ENCODE measurements at regions not wholly inside any gene's neighbourhood (a gene's known extent, or its start where the extent isn't known, plus 50 kb on each side); places are given as distances from the start of the nearest gene placed in this dataset.

GRCh38 chr10:105968666-105969065 lies 1195.8 kb downstream of the SORCS1 start:
- TF ChIP-seq JUN (IDR thresholded peaks at IDR 0.05; ENCODE audit: borderline replicate concordance, insufficient read depth, insufficient read length, low read depth), result no peak
- no peak for TF ChIP-seq CTCF (IDR thresholded peaks at IDR 0.05; ENCODE audit: extremely low read depth in 1 of 2, insufficient read depth in 1 of 2, low read depth in 1 of 2, low read length in 2 of 2)
- TF ChIP-seq EZH2 (IDR thresholded peaks at IDR 0.05; ENCODE audit: borderline replicate concordance, low read depth, low read length, severe bottlenecking), result no peak
- TF ChIP-seq GATA2 (IDR thresholded peaks at IDR 0.05; ENCODE audit: insufficient read depth, insufficient read length, low read depth, low read length), result no peak
- TF ChIP-seq FOS (IDR thresholded peaks at IDR 0.05; ENCODE audit: borderline replicate concordance, insufficient read depth, low read length), result no peak
- TF ChIP-seq MYC (IDR thresholded peaks at IDR 0.05; ENCODE audit: low read depth, low read length), result no peak
- no peak for TF ChIP-seq POLR2A (IDR thresholded peaks at IDR 0.05; ENCODE audit: low read depth, low read length)
- no peaks in the 10 kb centered on the region for H4K20me1 ChIP-seq (replicated peaks; ENCODE audit: control insufficient read depth, extremely low read depth, insufficient read depth, low read length)
- no peak overlapping the region for H3K9ac ChIP-seq (replicated peaks; ENCODE audit: extremely low read depth, insufficient read depth, low read length)
- no peak overlapping the region for H2AFZ ChIP-seq (ENCODE audit: low read depth, low read length)
- no peaks in the 10 kb centered on the region for H3K9me3 ChIP-seq (replicated peaks; ENCODE audit: control insufficient read depth, insufficient read depth, low read length)
- H3K4me1 ChIP-seq (ENCODE audit: control insufficient read depth, extremely low read depth, insufficient read depth, low read length), result no peaks in the 10 kb centered on the region
- intact Hi-C loops (cut with micrococcal nuclease) (no loop called here), dilution Hi-C loops (cut with MboI; ENCODE audit: extremely low pct_ligation_motif_present, low sequenced_read_pairs) (no loop called here)
- H3K79me2 ChIP-seq (ENCODE audit: control insufficient read depth, insufficient read depth, low read length), result no peaks in the 10 kb centered on the region
- ChIA-PET CTCF (no interaction called here), POLR2A (no interaction called here)
- BruUV-seq (replicated peaks), result no TSS peak
- DNase-seq (ENCODE audit: low read depth, low spot score), result no peak
- no peak for FAIRE-seq
- H3K9me1 ChIP-seq (replicated peaks; ENCODE audit: control insufficient read depth, extremely low read depth, insufficient read depth, low read length), result no peaks in the 10 kb centered on the region
- H3K4me3 ChIP-seq (replicated peaks in 1 of 3; ENCODE audit: insufficient read depth in 1 of 3, low read depth in 1 of 3, low read length in 3 of 3), result no peak overlapping the region
- no peak overlapping the region for H3K27ac ChIP-seq (ENCODE audit: insufficient read depth, low read depth, low read length)
- no peaks in the 10 kb centered on the region for H3K36me3 ChIP-seq (ENCODE audit: control insufficient read depth in 2 of 2, extremely low read depth in 1 of 2, insufficient read depth in 2 of 2, low read length in 2 of 2)
- H3K27me3 ChIP-seq (ENCODE audit: control insufficient read depth in 2 of 2, insufficient read depth in 2 of 2, low read length in 2 of 2), result no peaks in the 10 kb centered on the region
- H3K4me2 ChIP-seq (ENCODE audit: insufficient read depth, low read length), result no peak overlapping the region

GRCh38 chr10:105967256-105967655 lies 1197.2 kb downstream of the SORCS1 start:
- intact Hi-C loops (cut with micrococcal nuclease) (no loop called here), dilution Hi-C loops (cut with MboI; ENCODE audit: extremely low pct_ligation_motif_present, low sequenced_read_pairs) (no loop called here)
- H3K9me3 ChIP-seq (replicated peaks; ENCODE audit: control insufficient read depth, insufficient read depth, low read length), result no peaks in the 10 kb centered on the region
- H3K9me1 ChIP-seq (replicated peaks; ENCODE audit: control insufficient read depth, extremely low read depth, insufficient read depth, low read length), result no peaks in the 10 kb centered on the region
- H4K20me1 ChIP-seq (replicated peaks; ENCODE audit: control insufficient read depth, extremely low read depth, insufficient read depth, low read length), result no peaks in the 10 kb centered on the region
- no peak for TF ChIP-seq JUN (IDR thresholded peaks at IDR 0.05; ENCODE audit: borderline replicate concordance, insufficient read depth, insufficient read length, low read depth)
- TF ChIP-seq GATA2 (IDR thresholded peaks at IDR 0.05; ENCODE audit: insufficient read depth, insufficient read length, low read depth, low read length), result no peak
- no peak for TF ChIP-seq MAX (IDR thresholded peaks at IDR 0.05; ENCODE audit: insufficient read depth, insufficient read length)
- no peak for TF ChIP-seq POLR2AphosphoS5 (IDR thresholded peaks at IDR 0.05; ENCODE audit: insufficient read depth, low read depth, low read length)
- TF ChIP-seq EZH2 (IDR thresholded peaks at IDR 0.05; ENCODE audit: borderline replicate concordance, low read depth, low read length, severe bottlenecking), result no peak
- TF ChIP-seq MYC (IDR thresholded peaks at IDR 0.05; ENCODE audit: low read depth, low read length), result no peak
- TF ChIP-seq FOS (IDR thresholded peaks at IDR 0.05; ENCODE audit: borderline replicate concordance, insufficient read depth, low read length), result no peak
- TF ChIP-seq CTCF (IDR thresholded peaks at IDR 0.05; ENCODE audit: extremely low read depth in 1 of 2, insufficient read depth in 1 of 2, low read depth in 1 of 2, low read length in 2 of 2), result no peak
- TF ChIP-seq POLR2A (IDR thresholded peaks at IDR 0.05; ENCODE audit: low read depth, low read length), result no peak
- no peak overlapping the region for H2AFZ ChIP-seq (ENCODE audit: low read depth, low read length)
- no TSS peak for BruUV-seq (replicated peaks)
- ChIA-PET POLR2A (no interaction called here), CTCF (no interaction called here)
- no peaks in the 10 kb centered on the region for H3K36me3 ChIP-seq (ENCODE audit: control insufficient read depth in 2 of 2, extremely low read depth in 1 of 2, insufficient read depth in 2 of 2, low read length in 2 of 2)
- H3K4me1 ChIP-seq (ENCODE audit: control insufficient read depth, extremely low read depth, insufficient read depth, low read length), result no peaks in the 10 kb centered on the region
- no peak overlapping the region for H3K4me3 ChIP-seq (replicated peaks in 1 of 3; ENCODE audit: insufficient read depth in 1 of 3, low read depth in 1 of 3, low read length in 3 of 3)
- no peaks in the 10 kb centered on the region for H3K79me2 ChIP-seq (ENCODE audit: control insufficient read depth, insufficient read depth, low read length)
- no peak overlapping the region for H3K4me2 ChIP-seq (ENCODE audit: insufficient read depth, low read length)
- H3K27ac ChIP-seq (ENCODE audit: insufficient read depth, low read depth, low read length), result no peak overlapping the region
- DNase-seq (ENCODE audit: low read depth, low spot score) (no peak), FAIRE-seq (no peak)
- H3K27me3 ChIP-seq (ENCODE audit: control insufficient read depth in 2 of 2, insufficient read depth in 2 of 2, low read length in 2 of 2), result no peaks in the 10 kb centered on the region
- H3K9ac ChIP-seq (replicated peaks; ENCODE audit: extremely low read depth, insufficient read depth, low read length), result no peak overlapping the region

Measured in endothelial cell of umbilical vein (primary cell).